ENCODE measurements at regions not wholly inside any gene's neighbourhood (a gene's known extent, or its start where the extent isn't known, plus 50 kb on each side); places are given as distances from the start of the nearest gene placed in this dataset.
"Not testable (repeated sequence)": the region's sequence is repeated elsewhere in the genome, so short reads cannot be mapped to it uniquely, and the experiment has no call there.

- no peaks in the 10 kb centered on the region for H3K36me3 ChIP-seq (ENCODE audit: insufficient read depth, low read length)
- H3K27me3 ChIP-seq (ENCODE audit: insufficient read depth, low read length): no peaks in the 10 kb centered on the region
- H3K27ac ChIP-seq (ENCODE audit: low read depth, low read length): no peak overlapping the region
- no peaks in the 10 kb centered on the region for H3K4me1 ChIP-seq (ENCODE audit: control insufficient read depth, insufficient read depth, low read length, unreplicated experiment)
- H3K79me2 ChIP-seq (ENCODE audit: control insufficient read depth, insufficient read depth, low read length, unreplicated experiment): no peaks in the 10 kb centered on the region
- no peak overlapping the region for H2AFZ ChIP-seq (ENCODE audit: low read length, unreplicated experiment)
- H3K4me3 ChIP-seq (ENCODE audit: low read depth, low read length): no peak overlapping the region
Observed at GRCh38 chr4:160403081-160403480, 1300.2 kb downstream of the RAPGEF2 start.

- H3K27me3 ChIP-seq (ENCODE audit: insufficient read depth, low read length): no peaks in the 10 kb centered on the region
- H3K27ac ChIP-seq (ENCODE audit: low read depth, low read length): no peak overlapping the region
- H3K36me3 ChIP-seq (ENCODE audit: insufficient read depth, low read length): no peaks in the 10 kb centered on the region
- no peaks in the 10 kb centered on the region for H3K79me2 ChIP-seq (ENCODE audit: control insufficient read depth, insufficient read depth, low read length, unreplicated experiment)
- H3K4me3 ChIP-seq (ENCODE audit: low read depth, low read length): no peak overlapping the region
- H2AFZ ChIP-seq (ENCODE audit: low read length, unreplicated experiment): no peak overlapping the region
- H3K4me1 ChIP-seq (ENCODE audit: control insufficient read depth, insufficient read depth, low read length, unreplicated experiment): no peaks in the 10 kb centered on the region
Observed at GRCh38 chr4:160406263-160406825, 1303.5 kb downstream of the RAPGEF2 start.

- Histone ChIP-seq H3K4me3 (ENCODE audit: low read depth, low read length) (no peak overlapping the region), H3K27ac (ENCODE audit: low read depth, low read length) (no peak overlapping the region), H3K36me3 (ENCODE audit: insufficient read depth, low read length) (no peaks in the 10 kb centered on the region), H2AFZ (ENCODE audit: low read length, unreplicated experiment) (no peak overlapping the region), H3K4me1 (ENCODE audit: control insufficient read depth, insufficient read depth, low read length, unreplicated experiment) (no peaks in the 10 kb centered on the region), H3K79me2 (ENCODE audit: control insufficient read depth, insufficient read depth, low read length, unreplicated experiment) (no peaks in the 10 kb centered on the region), H3K27me3 (ENCODE audit: insufficient read depth, low read length) (no peaks in the 10 kb centered on the region)
Observed at GRCh38 chr4:160414496-160414895, 1311.6 kb downstream of the RAPGEF2 start.

DNA sequence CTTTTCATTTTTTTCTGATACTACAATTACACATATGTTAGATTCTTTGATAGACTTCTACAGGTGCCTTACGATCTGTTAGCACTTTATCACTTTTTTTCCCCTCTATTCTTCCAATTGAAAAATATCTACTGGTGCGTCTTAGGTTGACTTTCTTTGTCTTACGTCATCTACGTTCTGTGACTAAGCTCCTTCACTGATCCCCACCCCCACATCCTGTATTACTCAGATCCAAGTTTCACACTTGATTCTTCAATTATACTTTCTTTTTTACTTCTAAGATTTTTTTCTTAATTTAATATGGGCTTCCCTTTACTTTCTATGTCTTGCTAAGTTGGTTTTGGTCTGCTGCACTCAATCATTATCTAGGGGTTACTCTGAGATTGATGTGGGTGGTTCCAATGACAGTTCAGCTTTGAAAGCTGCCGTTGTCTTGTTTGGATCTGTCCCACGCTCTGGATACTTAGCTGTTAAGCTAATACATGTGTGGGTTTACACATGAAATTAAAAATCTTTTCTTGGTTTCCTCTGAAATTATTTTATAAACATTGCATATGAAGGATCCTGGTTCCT, 1321.1 kb downstream of the RAPGEF2 start:
- no peaks in the 10 kb centered on the region for H3K79me2 ChIP-seq (ENCODE audit: control insufficient read depth, insufficient read depth, low read length, unreplicated experiment)
- H3K27me3 ChIP-seq (ENCODE audit: insufficient read depth, low read length): no peaks in the 10 kb centered on the region
- no peak overlapping the region for H3K4me3 ChIP-seq (ENCODE audit: low read depth, low read length)
- H3K27ac ChIP-seq (ENCODE audit: low read depth, low read length): no peak overlapping the region
- H2AFZ ChIP-seq (ENCODE audit: low read length, unreplicated experiment): no peak overlapping the region
- no peaks in the 10 kb centered on the region for H3K4me1 ChIP-seq (ENCODE audit: control insufficient read depth, insufficient read depth, low read length, unreplicated experiment)
- H3K36me3 ChIP-seq (ENCODE audit: insufficient read depth, low read length): no peaks in the 10 kb centered on the region

GRCh38 chr4:160426233-160426632, 1323.4 kb downstream of the RAPGEF2 start:
- Histone ChIP-seq H3K27ac (ENCODE audit: low read depth, low read length) (no peak overlapping the region), H3K36me3 (ENCODE audit: insufficient read depth, low read length) (no peaks in the 10 kb centered on the region), H3K4me3 (ENCODE audit: low read depth, low read length) (no peak overlapping the region), H2AFZ (ENCODE audit: low read length, unreplicated experiment) (no peak overlapping the region), H3K79me2 (ENCODE audit: control insufficient read depth, insufficient read depth, low read length, unreplicated experiment) (no peaks in the 10 kb centered on the region), H3K27me3 (ENCODE audit: insufficient read depth, low read length) (no peaks in the 10 kb centered on the region), H3K4me1 (ENCODE audit: control insufficient read depth, insufficient read depth, low read length, unreplicated experiment) (no peaks in the 10 kb centered on the region)

- H3K27ac ChIP-seq (ENCODE audit: low read depth, low read length): no peak overlapping the region
- no peaks in the 10 kb centered on the region for H3K27me3 ChIP-seq (ENCODE audit: insufficient read depth, low read length)
- H3K79me2 ChIP-seq (ENCODE audit: control insufficient read depth, insufficient read depth, low read length, unreplicated experiment): no peaks in the 10 kb centered on the region
- H3K4me1 ChIP-seq (ENCODE audit: control insufficient read depth, insufficient read depth, low read length, unreplicated experiment): no peaks in the 10 kb centered on the region
- no peak overlapping the region for H2AFZ ChIP-seq (ENCODE audit: low read length, unreplicated experiment)
- H3K4me3 ChIP-seq (ENCODE audit: low read depth, low read length): no peak overlapping the region
- no peaks in the 10 kb centered on the region for H3K36me3 ChIP-seq (ENCODE audit: insufficient read depth, low read length)
Observed at GRCh38 chr4:160450876-160451275, 1348.0 kb downstream of the RAPGEF2 start.

DNA sequence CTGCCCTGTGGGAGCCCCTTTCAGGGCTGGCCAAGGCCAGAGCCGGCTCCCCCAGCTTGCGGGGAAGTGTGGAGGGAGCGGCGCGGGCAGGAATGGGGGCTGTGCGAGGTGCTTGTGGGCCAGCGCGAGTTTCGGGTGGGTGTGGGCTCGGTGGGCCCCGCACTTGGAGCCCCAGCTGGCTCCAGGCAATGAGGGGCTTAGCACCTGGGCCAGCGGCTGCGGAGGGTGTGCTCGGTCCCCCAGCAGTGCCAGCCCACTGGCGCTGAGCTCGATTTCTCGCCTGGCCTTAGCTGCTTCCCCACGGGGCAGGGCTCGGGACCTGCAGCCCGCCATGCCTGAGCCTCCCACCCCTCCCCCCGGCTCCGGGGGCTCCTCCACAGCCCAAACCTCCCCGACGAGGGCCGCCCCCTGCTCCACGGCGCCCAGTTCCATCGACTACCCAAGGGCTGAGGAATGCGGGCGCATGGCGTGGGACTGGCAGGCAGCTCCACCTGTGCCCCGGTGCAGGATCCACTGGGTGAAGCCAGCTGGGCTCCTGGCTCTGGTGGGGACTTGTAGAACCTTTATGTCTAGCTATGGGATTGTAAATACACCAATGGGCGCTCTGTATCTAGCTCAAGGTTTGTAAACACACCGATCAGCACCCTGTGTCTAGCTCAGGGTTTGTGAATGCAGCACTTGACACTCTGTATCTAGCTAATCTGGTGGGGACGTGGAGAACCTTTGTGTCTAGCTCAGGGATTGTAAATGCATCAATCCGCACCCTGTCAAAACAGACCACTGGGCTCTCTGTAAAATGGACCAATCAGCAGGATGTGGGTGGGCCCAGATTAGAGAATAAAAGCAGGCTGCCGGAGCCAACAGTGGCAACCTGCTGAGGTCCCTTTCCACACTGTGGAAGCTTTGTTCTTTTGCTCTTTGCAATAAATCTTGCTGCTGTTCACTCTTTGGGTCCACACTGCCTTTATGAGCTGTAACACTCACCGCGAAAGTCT, 1379.1 kb downstream of the RAPGEF2 start:
- not testable (repeated sequence) for H3K79me2 ChIP-seq (ENCODE audit: control insufficient read depth, insufficient read depth, low read length, unreplicated experiment); H3K36me3 ChIP-seq (ENCODE audit: insufficient read depth, low read length); H3K4me1 ChIP-seq (ENCODE audit: control insufficient read depth, insufficient read depth, low read length, unreplicated experiment); H3K27me3 ChIP-seq (ENCODE audit: insufficient read depth, low read length); H3K4me3 ChIP-seq (ENCODE audit: low read depth, low read length); H2AFZ ChIP-seq (ENCODE audit: low read length, unreplicated experiment); H3K27ac ChIP-seq (ENCODE audit: low read depth, low read length)

- Histone ChIP-seq H3K27ac (ENCODE audit: low read depth, low read length) (no peak overlapping the region), H2AFZ (ENCODE audit: low read length, unreplicated experiment) (no peak overlapping the region), H3K27me3 (ENCODE audit: insufficient read depth, low read length) (no peaks in the 10 kb centered on the region), H3K4me1 (ENCODE audit: control insufficient read depth, insufficient read depth, low read length, unreplicated experiment) (no peaks in the 10 kb centered on the region), H3K4me3 (ENCODE audit: low read depth, low read length) (no peak overlapping the region), H3K79me2 (ENCODE audit: control insufficient read depth, insufficient read depth, low read length, unreplicated experiment) (no peaks in the 10 kb centered on the region), H3K36me3 (ENCODE audit: insufficient read depth, low read length) (no peaks in the 10 kb centered on the region)
Observed at GRCh38 chr4:160485071-160485687, 1382.3 kb downstream of the RAPGEF2 start.

DNA sequence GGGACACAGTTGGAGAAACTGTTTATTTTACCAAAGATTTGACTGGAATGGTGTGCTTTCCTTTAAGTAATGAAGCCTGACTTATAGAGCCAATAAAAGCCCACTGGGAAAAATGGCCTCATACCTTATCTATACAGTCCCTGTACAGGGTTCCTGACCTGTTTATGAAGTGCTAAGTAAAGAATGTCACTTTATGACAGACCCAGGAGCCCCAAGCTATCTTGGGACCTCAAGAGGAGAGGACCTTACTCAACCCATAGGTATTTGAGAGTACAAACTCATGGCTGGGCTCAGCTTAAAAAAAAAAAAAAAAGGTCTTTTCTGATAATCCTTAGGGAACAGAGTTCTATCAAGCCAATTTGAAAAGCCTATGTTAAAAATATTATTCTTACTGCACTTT, 1389.3 kb downstream of the RAPGEF2 start:
- H3K27ac ChIP-seq (ENCODE audit: low read depth, low read length): no peak overlapping the region

GRCh38 chr4:160493206-160493605, 1390.3 kb downstream of the RAPGEF2 start:
- Histone ChIP-seq H3K27ac (ENCODE audit: low read depth, low read length) (no peak overlapping the region), H3K4me3 (ENCODE audit: low read depth, low read length) (no peak overlapping the region), H3K27me3 (ENCODE audit: insufficient read depth, low read length) (no peaks in the 10 kb centered on the region), H3K36me3 (ENCODE audit: insufficient read depth, low read length) (no peaks in the 10 kb centered on the region), H3K79me2 (ENCODE audit: control insufficient read depth, insufficient read depth, low read length, unreplicated experiment) (no peaks in the 10 kb centered on the region), H3K4me1 (ENCODE audit: control insufficient read depth, insufficient read depth, low read length, unreplicated experiment) (no peaks in the 10 kb centered on the region), H2AFZ (ENCODE audit: low read length, unreplicated experiment) (no peak overlapping the region)

More for the DNA sequence above, 1389.3 kb downstream of the RAPGEF2 start:
- H3K4me3 ChIP-seq (ENCODE audit: low read depth, low read length): no peak overlapping the region
- H2AFZ ChIP-seq (ENCODE audit: low read length, unreplicated experiment): no peak overlapping the region
- no peaks in the 10 kb centered on the region for H3K79me2 ChIP-seq (ENCODE audit: control insufficient read depth, insufficient read depth, low read length, unreplicated experiment)
- no peaks in the 10 kb centered on the region for H3K4me1 ChIP-seq (ENCODE audit: control insufficient read depth, insufficient read depth, low read length, unreplicated experiment)
- H3K36me3 ChIP-seq (ENCODE audit: insufficient read depth, low read length): no peaks in the 10 kb centered on the region
- H3K27me3 ChIP-seq (ENCODE audit: insufficient read depth, low read length): no peaks in the 10 kb centered on the region

Measured in ACC112 (cell line).